Keratinocyte (primary cell): ENCODE measurements at regions not wholly inside any gene's neighbourhood (a gene's known extent, or its start where the extent isn't known, plus 50 kb on each side); places are given as distances from the start of the nearest gene placed in this dataset.

Source experiments
- EZH2 ChIP-seq: IDR thresholded peaks from one replicate; pipeline ENCODE4 v1.6.1; 2012; ENCODE audit warnings: inconsistent platforms, mild to moderate bottlenecking, low read length, moderate library complexity
- TF ChIP-seq, protein P1 (sequence below), 3 experiments: IDR thresholded peaks in 1 of 3; conservative IDR thresholded peaks in 1 of 3; optimal IDR thresholded peaks in 1 of 3; 2 replicates in 2 of 3; 3 replicates in 1 of 3; pipeline versions ENCODE3 to v1.5.1; 2011; ENCODE audit warnings: low read length in 3 of 3, mild to moderate bottlenecking in 3 of 3, moderate library complexity in 2 of 3, control low read depth in 1 of 3, inconsistent platforms in 1 of 3; ENCODE audit not compliant: insufficient read depth in 2 of 3; ENCODE audit errors: extremely low read depth in 1 of 3

DNA sequence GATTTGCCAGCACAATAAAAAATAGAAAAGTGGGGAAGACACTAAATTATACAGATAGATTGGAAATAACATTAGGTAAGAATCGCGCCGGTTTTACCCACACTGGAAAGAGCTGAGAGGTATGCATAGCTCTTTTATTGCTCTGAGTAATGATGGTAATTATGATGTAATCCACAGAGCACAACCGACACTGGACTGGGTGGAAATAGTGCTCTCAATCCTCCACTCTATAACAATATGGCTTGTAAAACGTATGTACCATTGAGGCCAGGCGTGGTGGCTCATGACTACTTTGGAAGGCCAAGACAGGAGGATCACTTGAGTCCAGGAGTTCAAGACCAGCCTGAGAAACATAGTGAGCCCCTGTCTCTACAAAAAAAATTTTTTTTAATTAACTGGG lies 104.3 kb upstream of the RAPGEF2 start:
- TF ChIP-seq, protein P1, sequence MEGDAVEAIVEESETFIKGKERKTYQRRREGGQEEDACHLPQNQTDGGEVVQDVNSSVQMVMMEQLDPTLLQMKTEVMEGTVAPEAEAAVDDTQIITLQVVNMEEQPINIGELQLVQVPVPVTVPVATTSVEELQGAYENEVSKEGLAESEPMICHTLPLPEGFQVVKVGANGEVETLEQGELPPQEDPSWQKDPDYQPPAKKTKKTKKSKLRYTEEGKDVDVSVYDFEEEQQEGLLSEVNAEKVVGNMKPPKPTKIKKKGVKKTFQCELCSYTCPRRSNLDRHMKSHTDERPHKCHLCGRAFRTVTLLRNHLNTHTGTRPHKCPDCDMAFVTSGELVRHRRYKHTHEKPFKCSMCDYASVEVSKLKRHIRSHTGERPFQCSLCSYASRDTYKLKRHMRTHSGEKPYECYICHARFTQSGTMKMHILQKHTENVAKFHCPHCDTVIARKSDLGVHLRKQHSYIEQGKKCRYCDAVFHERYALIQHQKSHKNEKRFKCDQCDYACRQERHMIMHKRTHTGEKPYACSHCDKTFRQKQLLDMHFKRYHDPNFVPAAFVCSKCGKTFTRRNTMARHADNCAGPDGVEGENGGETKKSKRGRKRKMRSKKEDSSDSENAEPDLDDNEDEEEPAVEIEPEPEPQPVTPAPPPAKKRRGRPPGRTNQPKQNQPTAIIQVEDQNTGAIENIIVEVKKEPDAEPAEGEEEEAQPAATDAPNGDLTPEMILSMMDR (optimal IDR thresholded peaks at IDR 0.05 in 1 of 3, IDR thresholded peaks at IDR 0.05 in 1 of 3, conservative IDR thresholded peaks at IDR 0.05 in 1 of 3; ENCODE audit: extremely low read depth in 1 of 3, insufficient read depth in 2 of 3, low read length in 3 of 3) = no peak
- no peak for TF ChIP-seq EZH2
